T-helper 1 cell (primary cell): ENCODE measurements at regions not wholly inside any gene's neighbourhood (a gene's known extent, or its start where the extent isn't known, plus 50 kb on each side); places are given as distances from the start of the nearest gene placed in this dataset.
"Not testable (repeated sequence)": the region's sequence is repeated elsewhere in the genome, so short reads cannot be mapped to it uniquely, and the experiment has no call there.

Experiments used
- DNase-seq, 5 donors: peaks; one replicate each; pipeline ENCODE4 v3.0.0-alpha.2; 2012 to 2020

GRCh38 chr6:97689078-97689754 is 406.2 kb upstream of the MMS22L start:
- DNase-seq: no peak

DNA sequence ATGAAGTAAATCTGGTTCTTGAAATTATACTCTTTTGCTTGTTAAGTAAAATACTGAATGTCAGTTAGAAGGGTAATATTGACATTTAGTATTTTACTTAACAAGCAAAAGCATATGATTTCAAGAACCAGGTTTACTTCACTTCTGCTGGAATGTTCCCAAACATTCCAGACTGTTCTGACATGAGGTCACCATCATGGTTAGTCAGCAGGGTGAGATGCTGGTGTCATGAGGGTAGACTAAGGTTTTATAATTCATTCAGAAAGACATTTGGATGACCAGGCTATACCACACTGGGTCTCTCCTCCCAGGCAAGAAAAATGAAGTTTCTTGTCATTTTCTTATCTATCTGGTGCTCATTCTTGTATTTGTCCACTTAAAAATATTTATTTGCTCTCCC is 414.4 kb upstream of the MMS22L start:
- DNase-seq: no peak

- DNase-seq: no peak
These were observed 418.8 kb upstream of the MMS22L start for GRCh38 chr6:97701801-97702200.

DNA sequence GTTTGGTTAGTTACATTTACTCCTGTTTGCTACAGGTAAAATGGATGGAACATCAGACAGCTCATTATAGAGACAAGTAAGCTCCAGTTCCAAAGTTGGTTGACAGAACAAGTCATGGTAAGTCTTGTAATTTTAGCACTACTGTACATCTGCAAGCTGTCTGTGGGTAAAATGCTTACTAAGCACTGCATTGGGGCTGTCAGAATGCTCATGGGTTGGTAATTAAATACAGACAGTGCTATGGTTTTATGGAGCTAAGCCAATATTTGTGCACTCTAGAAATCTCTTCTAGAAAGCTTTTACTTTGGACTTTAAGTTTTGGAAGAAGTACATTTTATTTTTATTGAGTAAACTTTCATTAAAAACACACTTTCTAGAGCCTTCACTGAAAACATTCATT is 419.2 kb upstream of the MMS22L start:
- no peak for DNase-seq

- no peak for DNase-seq
These were observed 420.6 kb upstream of the MMS22L start for GRCh38 chr6:97703661-97704060.

DNA sequence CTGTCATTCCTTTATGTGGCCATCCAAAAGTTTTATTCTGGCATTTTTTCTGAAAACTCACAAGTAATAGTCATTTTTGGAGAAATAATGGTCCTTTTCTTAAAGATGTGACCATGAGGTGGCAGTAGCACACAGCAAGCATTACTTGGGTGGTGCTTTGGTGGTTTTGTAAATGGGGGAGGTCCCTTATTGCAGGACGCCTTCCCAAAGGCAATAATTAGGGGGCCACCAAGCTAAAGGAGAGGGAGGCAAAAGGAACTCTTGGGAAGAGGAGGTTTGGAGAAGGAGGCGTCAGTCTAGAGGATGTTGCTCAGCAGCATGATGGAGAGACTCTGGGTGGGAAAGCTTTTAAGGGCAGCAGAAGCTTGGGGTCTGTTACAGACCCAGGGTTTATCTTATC is 422.6 kb upstream of the MMS22L start:
- DNase-seq: no peak

DNA sequence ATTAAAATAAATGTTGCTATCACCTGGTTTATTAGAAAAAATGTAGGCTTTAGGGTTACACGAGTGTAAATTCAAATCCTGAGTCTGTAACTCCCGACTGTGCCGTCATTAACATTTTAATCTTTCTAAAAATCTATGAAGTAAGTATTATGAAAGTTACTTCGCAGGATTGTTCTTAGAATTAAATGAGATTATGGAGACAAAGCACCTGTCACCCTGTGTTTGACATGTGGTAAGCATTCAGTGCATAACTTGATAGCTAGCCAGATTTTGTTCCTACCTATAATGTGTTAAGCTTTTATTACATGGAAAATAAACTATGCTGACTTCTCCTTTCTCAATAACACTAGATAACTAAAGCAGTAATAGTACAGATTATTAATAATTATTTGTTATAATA is 429.7 kb upstream of the MMS22L start:
- no peak for DNase-seq

DNA sequence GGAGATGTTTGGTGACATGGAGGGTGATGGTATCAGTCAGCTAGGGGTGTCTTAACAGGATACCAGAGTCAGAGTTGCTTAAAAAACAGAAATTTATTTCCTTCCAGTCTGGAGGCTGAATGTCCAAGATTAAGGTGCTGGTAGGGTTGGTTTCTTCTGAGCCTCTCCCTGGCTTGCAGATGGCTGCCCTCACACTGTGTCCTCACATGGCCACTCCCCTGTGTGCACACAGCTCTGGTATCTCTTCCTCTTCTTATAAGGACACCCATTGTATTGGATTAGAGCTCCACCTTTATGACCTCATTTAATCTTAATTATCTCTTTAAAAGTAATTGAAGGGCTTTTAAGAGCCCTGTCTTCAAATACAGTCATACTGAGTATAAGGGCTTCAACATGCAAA is 431.8 kb upstream of the MMS22L start:
- DNase-seq: no peak

GRCh38 chr6:97717086-97717485 is 434.1 kb upstream of the MMS22L start:
- DNase-seq: no peak

DNA sequence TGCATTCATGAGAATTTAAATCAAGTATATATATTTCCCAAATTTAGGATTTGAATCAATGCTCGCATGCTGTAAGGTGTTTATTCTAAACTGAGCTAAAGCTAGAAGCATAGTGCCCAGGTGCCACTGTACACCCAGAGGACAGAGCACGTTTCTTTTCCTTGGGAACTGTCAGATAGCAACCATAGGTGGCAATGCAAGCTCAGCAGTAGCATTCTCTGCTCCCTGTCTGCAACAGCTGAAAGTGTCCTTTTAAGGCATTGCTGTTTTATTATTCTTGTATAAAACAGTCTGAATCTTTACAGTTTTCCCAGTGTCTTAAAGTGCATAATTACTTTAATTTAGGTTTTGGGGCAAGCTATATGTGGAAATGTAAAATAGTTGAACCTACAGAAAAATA is 443.4 kb upstream of the MMS22L start:
- no peak for DNase-seq

- no peak for DNase-seq
These were observed 449.0 kb upstream of the MMS22L start for GRCh38 chr6:97732045-97732444.

GRCh38 chr6:97757575-97757974 is 474.6 kb upstream of the MMS22L start:
- DNase-seq: no peak

DNA sequence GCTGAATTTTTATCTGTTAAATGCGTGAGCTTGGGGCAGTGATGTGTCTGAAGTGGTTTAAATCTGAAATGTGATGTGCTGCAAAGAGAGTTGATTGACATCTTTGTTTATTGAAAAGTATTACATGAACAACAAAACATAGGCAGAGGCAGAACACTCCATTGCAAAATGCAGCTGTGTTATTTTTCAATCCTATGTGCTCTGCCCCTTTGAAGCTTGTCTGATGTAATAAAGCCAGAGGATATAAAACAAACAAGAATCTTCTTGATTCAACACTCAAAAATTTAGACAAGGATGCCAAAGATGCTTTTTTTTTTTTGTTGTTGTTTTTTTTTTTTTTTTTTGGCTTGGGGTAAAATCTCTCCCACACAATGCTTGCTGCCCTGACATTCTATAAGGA is 482.4 kb upstream of the MMS22L start:
- DNase-seq: no peak

- DNase-seq: no peak
These were observed 488.4 kb upstream of the MMS22L start for GRCh38 chr6:97771372-97771771.

- DNase-seq: no peak
These were observed 492.0 kb upstream of the MMS22L start for GRCh38 chr6:97775012-97775411.

DNA sequence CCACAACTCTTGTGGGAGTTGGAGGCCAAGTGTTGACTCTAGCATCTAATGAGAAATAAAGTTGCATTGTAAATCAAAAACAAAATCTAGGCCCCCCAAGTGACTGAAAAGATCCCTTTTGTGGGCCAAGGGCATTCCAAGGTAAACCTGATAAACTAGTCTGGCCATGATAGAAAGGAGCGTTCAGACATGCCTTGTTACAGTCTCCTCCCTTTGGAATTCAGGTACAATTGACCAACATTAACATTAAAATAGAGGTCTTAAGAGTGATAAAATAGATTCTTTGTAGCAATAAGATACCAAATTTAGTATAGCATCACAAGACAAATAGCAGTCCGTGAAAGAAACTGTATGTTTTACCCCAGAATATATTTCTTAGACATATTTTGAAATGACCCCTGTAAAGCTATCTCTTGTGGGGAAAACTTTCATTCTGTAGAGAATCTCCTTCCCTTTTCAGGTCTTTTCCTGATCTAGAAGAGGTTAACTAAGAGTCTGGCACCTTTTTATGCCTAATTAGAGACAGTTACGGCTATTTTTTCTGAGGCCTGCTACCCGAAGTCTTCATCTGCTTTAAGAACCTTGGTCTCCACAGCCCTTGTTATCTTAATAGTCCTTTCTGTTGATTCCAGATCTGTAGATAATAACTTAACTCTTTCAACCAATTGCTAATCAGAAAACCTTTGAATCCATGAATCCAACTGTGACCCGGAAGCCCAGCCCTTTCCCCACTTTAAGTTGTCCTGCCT is 495.4 kb upstream of the MMS22L start:
- no peak for DNase-seq

DNA sequence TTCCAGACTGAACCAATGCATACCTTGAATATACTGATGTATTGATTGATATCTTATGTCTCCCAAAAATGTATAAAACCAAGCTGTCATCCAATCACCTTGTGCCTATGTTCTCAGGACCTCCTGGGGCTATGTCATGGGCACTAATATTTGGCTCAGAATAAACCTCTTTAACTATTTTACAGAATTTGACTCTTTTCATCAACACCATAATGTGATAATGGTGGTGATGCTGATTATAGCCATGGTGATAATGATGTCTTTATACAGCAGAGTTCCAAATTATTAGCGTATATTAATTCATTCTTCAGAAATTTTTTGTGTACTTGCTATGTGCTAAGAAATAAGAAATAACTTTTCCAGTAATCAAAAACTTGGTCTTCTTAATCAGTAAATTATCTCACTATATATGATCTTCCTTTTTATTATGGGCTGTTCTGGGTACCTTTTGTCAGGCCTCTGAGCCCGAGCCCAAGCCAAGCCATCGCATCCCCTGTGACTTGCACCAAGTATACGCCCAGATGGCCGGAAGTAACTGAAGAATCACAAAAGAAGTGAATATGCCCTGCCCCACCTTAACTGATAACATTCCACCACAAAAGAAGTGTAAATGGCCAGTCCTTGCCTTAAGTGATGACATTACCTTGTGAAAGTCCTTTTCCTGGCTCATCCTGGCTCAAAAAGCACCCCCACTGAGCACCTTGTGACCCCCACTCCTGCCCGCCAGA is 496.2 kb upstream of the MMS22L start:
- DNase-seq: not testable (repeated sequence)

DNA sequence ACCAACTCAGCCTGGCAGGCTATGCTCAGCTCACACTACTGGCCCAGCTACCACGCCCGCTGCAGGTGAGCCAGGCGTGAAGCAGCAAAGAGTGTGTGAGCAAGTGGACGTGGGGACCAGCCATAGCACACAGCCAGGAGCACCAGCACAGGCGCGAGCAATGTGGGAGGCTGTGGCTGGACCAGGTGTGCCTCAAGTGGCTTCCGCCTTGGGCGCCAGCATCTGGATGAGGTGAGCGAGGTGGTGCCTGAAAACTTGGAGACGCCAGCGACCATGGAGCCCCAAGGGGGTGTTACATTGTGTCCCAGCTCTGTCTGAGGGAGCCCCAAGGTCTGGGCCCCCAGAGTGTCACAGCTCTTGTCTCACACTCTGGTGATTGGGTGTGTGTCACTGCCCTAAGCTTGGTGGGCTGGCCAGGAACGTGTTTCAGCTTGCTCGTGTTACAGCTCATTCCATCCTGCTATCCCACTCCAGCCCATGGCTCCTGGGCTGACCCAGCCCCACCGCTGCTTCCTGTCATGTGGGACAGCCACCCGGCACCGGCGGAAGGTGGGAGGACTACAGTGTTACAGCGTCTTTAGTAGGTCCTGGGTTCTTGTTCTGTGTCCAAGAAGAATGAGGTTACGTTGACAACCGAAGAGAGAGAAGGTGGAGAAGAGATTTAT is 508.0 kb upstream of the MMS22L start:
- no peak for DNase-seq

DNA sequence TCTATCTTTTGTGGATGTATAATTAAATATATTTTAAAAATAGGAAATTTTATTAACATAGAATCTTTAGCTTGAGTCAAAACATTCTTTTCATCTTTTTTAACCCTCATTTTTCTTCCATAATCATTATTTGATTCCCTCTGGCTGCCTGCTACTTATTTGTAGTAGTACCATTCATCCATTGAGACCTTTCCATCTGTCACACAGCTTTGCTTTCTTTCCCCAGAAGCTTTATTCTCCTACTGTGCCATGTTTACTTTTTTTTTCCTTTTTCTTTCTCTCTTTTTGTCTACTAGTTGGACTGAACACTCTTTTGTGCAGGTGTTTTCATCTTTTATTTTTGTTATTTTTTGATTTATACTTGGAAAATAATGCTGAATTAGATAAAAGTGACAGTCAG is 522.6 kb upstream of the MMS22L start:
- DNase-seq: no peak

DNA sequence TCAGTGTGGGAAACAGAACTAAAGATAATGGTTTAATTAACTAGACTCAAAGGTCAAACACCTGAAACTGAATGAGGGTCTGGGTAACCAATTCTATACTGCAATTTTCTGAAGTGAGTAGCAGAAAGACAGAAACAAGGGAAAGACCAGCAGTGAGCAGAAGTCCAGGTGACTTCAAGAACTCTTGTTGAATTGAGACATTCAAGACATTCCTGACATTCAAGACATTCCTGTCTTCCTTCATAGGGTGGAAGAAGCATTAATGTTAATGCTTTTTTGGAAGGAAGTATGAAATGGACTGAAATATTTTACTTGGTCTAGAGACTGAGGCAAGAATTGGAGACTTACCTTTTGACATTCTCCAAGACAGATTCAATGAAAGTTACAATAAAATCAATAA is 529.9 kb upstream of the MMS22L start:
- DNase-seq: no peak

- DNase-seq: no peak
These were observed 531.0 kb upstream of the MMS22L start for GRCh38 chr6:97813889-97814567.

DNA sequence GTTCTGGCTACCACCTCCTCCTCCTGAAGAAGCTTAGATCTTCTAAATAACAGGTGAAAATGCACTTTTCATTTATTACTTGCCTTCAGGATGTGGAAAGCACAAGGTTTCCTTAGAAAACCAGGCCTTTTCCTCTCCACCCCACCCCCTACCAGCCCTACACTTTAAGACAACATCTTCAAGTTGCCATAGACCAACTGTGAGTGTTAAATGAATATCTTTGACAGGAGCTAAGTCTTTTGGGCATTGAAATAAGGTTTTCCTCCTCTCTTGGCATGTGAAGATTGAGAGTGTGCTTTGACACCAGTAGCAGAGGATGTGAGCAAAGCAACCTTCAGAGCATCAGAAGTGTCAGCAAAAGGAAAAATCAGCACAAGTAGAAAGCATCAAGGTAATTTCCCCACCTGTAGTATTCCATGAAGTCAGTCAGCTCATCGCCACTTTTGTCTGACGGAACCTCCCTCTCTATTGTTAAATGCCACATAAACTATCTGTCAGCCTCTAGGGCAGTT is 532.3 kb upstream of the MMS22L start:
- no peak for DNase-seq

- DNase-seq: no peak
These were observed 533.5 kb upstream of the MMS22L start for GRCh38 chr6:97816526-97816925.
